Lower leg skin (tissue), 3 donors: ENCODE measurements at regions not wholly inside any gene's neighbourhood (a gene's known extent, or its start where the extent isn't known, plus 50 kb on each side); places are given as distances from the start of the nearest gene placed in this dataset.

ENCODE experiments used
- CTCF ChIP-seq, 3 donors: fragments of 450-650 bp; IDR thresholded peaks; one replicate each; pipeline ENCODE4 v1.5.1; 2016; ENCODE audit warnings: antibody characterized with exemption in 3 of 3, mild to moderate bottlenecking in 3 of 3, moderate library complexity in 2 of 3
- POLR2A ChIP-seq, 2 donors: fragments of 450-650 bp; IDR thresholded peaks; one replicate each; pipeline ENCODE4 v1.6.1; 2016 to 2017; ENCODE audit warnings: antibody characterized with exemption in 2 of 2, mild to moderate bottlenecking in 1 of 2, moderate library complexity in 1 of 2

- TF ChIP-seq CTCF (IDR thresholded peaks at IDR 0.05) (no peak), POLR2A (IDR thresholded peaks at IDR 0.05) (no peak)
Measured at GRCh38 chr13:19055611-19056010, 126.0 kb downstream of the TUBA3C start.
